Ectodermal cell (in vitro differentiated cells): ENCODE measurements at regions not wholly inside any gene's neighbourhood (a gene's known extent, or its start where the extent isn't known, plus 50 kb on each side); places are given as distances from the start of the nearest gene placed in this dataset.

Source experiments
- H3K27ac ChIP-seq: 2 replicates; pipeline ENCODE4 v1.7.0; 2013; ENCODE audit warnings: mild to moderate bottlenecking, low read depth, low read length; ENCODE audit not compliant: insufficient read depth, poor library complexity, severe bottlenecking
- H3K27me3 ChIP-seq: 2 replicates; pipeline ENCODE4 v1.7.0; 2013; ENCODE audit warnings: mild to moderate bottlenecking, low read length; ENCODE audit not compliant: insufficient read depth, control insufficient read depth, poor library complexity, severe bottlenecking
- H3K36me3 ChIP-seq: one replicate; pipeline ENCODE4 v1.7.0; 2013; ENCODE audit warnings: low read length; ENCODE audit not compliant: control insufficient read depth, insufficient read depth
- H3K4me1 ChIP-seq: one replicate; pipeline ENCODE4 v1.7.0; 2013; ENCODE audit warnings: low read length; ENCODE audit not compliant: control insufficient read depth, insufficient read depth
- H3K4me3 ChIP-seq: 2 replicates; pipeline ENCODE4 v1.7.0; 2013; ENCODE audit warnings: low read depth, low read length, control low read depth; ENCODE audit not compliant: insufficient read depth
- H3K9me3 ChIP-seq: 2 replicates; pipeline ENCODE4 v1.7.0; 2013; ENCODE audit warnings: mild to moderate bottlenecking, low read length, moderate library complexity; ENCODE audit not compliant: control insufficient read depth
- WGBS, 2 experiments: methylation state at CpG; one replicate each; pipeline ENCODE4 v1.1.7; 2013; ENCODE audit warnings: missing lambda C conversion rate in 2 of 2; 5-methylcytosine and 5-hydroxymethylcytosine counted together

GRCh38 chr12:127677537-127678131 is 589.3 kb upstream of the TMEM132C start:
- H3K27ac ChIP-seq: no peak overlapping the region
- 17 to 19% methylated on average over 10 of the region's 10 CpGs for WGBS, 2 experiments
- H3K36me3 ChIP-seq: no peaks in the 10 kb centered on the region

GRCh38 chr12:127678945-127679344 is 588.0 kb upstream of the TMEM132C start:
- no peaks in the 10 kb centered on the region for H3K9me3 ChIP-seq
- WGBS, 2 experiments: 92 to 96% methylated on average over 7 of the region's 7 CpGs
- no peaks in the 10 kb centered on the region for H3K4me1 ChIP-seq

More at GRCh38 chr12:127677537-127678131, 589.3 kb upstream of the TMEM132C start:
- H3K27me3 ChIP-seq: no peaks in the 10 kb centered on the region
- H3K4me1 ChIP-seq: no peaks in the 10 kb centered on the region
- H3K4me3 ChIP-seq: no peak overlapping the region
- no peaks in the 10 kb centered on the region for H3K9me3 ChIP-seq

GRCh38 chr12:127680516-127680915 is 586.5 kb upstream of the TMEM132C start:
- H3K9me3 ChIP-seq: no peaks in the 10 kb centered on the region
- WGBS, 2 experiments: 86 to 97% methylated on average over 6 of the region's 6 CpGs
- no peaks in the 10 kb centered on the region for H3K36me3 ChIP-seq
- H3K27me3 ChIP-seq: no peaks in the 10 kb centered on the region
- no peak overlapping the region for H3K4me3 ChIP-seq
- H3K27ac ChIP-seq: no peak overlapping the region
- no peaks in the 10 kb centered on the region for H3K4me1 ChIP-seq

More at GRCh38 chr12:127678945-127679344, 588.0 kb upstream of the TMEM132C start:
- H3K36me3 ChIP-seq: no peaks in the 10 kb centered on the region
- H3K4me3 ChIP-seq: no peak overlapping the region
- no peaks in the 10 kb centered on the region for H3K27me3 ChIP-seq
- no peak overlapping the region for H3K27ac ChIP-seq

- no peaks in the 10 kb centered on the region for H3K9me3 ChIP-seq
- no peaks in the 10 kb centered on the region for H3K27me3 ChIP-seq
- no peaks in the 10 kb centered on the region for H3K4me1 ChIP-seq
- WGBS, 2 experiments: 88 to 89% methylated on average over 9 of the region's 9 CpGs
- H3K4me3 ChIP-seq: no peak overlapping the region
- H3K27ac ChIP-seq: no peak overlapping the region
- H3K36me3 ChIP-seq: no peaks in the 10 kb centered on the region
These were observed 585.7 kb upstream of the TMEM132C start for GRCh38 chr12:127681151-127681754.

GRCh38 chr12:127685491-127685890 is 581.5 kb upstream of the TMEM132C start:
- no peaks in the 10 kb centered on the region for H3K4me1 ChIP-seq
- no peaks in the 10 kb centered on the region for H3K9me3 ChIP-seq
- H3K27me3 ChIP-seq: no peaks in the 10 kb centered on the region
- H3K4me3 ChIP-seq: no peak overlapping the region
- no peaks in the 10 kb centered on the region for H3K36me3 ChIP-seq
- H3K27ac ChIP-seq: no peak overlapping the region
- 88 to 93% methylated on average over 2 of the region's 2 CpGs for WGBS, 2 experiments

- 92% methylated on average over 9 of the region's 9 CpGs for WGBS, 2 experiments
- no peaks in the 10 kb centered on the region for H3K27me3 ChIP-seq
- no peak overlapping the region for H3K4me3 ChIP-seq
- no peak overlapping the region for H3K27ac ChIP-seq
- no peaks in the 10 kb centered on the region for H3K36me3 ChIP-seq
- H3K4me1 ChIP-seq: no peaks in the 10 kb centered on the region
- no peaks in the 10 kb centered on the region for H3K9me3 ChIP-seq
These were observed 581.0 kb upstream of the TMEM132C start for GRCh38 chr12:127685931-127686330.

- H3K27ac ChIP-seq: no peak overlapping the region
- no peaks in the 10 kb centered on the region for H3K9me3 ChIP-seq
- no peaks in the 10 kb centered on the region for H3K27me3 ChIP-seq
- 92 to 100% methylated on average over 2 of the region's 2 CpGs for WGBS, 2 experiments
- H3K4me1 ChIP-seq: no peaks in the 10 kb centered on the region
- H3K4me3 ChIP-seq: no peak overlapping the region
- no peaks in the 10 kb centered on the region for H3K36me3 ChIP-seq
These were observed 579.8 kb upstream of the TMEM132C start for GRCh38 chr12:127687181-127687580.

GRCh38 chr12:127688906-127689428 is 578.0 kb upstream of the TMEM132C start:
- Histone ChIP-seq H3K27ac (no peak overlapping the region), H3K36me3 (no peaks in the 10 kb centered on the region), H3K4me3 (no peak overlapping the region), H3K4me1 (no peaks in the 10 kb centered on the region), H3K27me3 (no peaks in the 10 kb centered on the region), H3K9me3 (no peaks in the 10 kb centered on the region)
- 95 to 100% methylated on average over 2 to 4 of the region's 5 CpGs for WGBS, 2 experiments

- Histone ChIP-seq H3K27me3 (no peaks in the 10 kb centered on the region), H3K9me3 (no peaks in the 10 kb centered on the region), H3K4me1 (no peaks in the 10 kb centered on the region), H3K4me3 (no peak overlapping the region), H3K27ac (no peak overlapping the region), H3K36me3 (no peaks in the 10 kb centered on the region)
- WGBS, 2 experiments: 60 to 62% methylated on average over 1 to 5 of the region's 5 CpGs
These were observed 576.8 kb upstream of the TMEM132C start for GRCh38 chr12:127690161-127690560.

- H3K27me3 ChIP-seq: no peaks in the 10 kb centered on the region
- H3K9me3 ChIP-seq: no peaks in the 10 kb centered on the region
- no peak overlapping the region for H3K27ac ChIP-seq
- no peaks in the 10 kb centered on the region for H3K36me3 ChIP-seq
- no peak overlapping the region for H3K4me3 ChIP-seq
- no peaks in the 10 kb centered on the region for H3K4me1 ChIP-seq
These were observed 570.0 kb upstream of the TMEM132C start for GRCh38 chr12:127696963-127697362.
